ENCODE measurements at regions not wholly inside any gene's neighbourhood (a gene's known extent, or its start where the extent isn't known, plus 50 kb on each side); places are given as distances from the start of the nearest gene placed in this dataset.

- 55% methylated on average over 9 of the region's 9 CpGs for WGBS
- Histone ChIP-seq H3K9me3 (no peaks in the 10 kb centered on the region), H3K4me3 (no peak overlapping the region), H3K4me1 (no peaks in the 10 kb centered on the region), H3K36me3 (no peaks in the 10 kb centered on the region), H3K27ac (no peak overlapping the region), H3K27me3 (peaks cover under 1% of the 10 kb centered on the region)
- no peak for DNase-seq (ENCODE audit: low spot score in 2 of 2)
- no peak for TF ChIP-seq CTCF (IDR thresholded peaks at IDR 0.05)
- no peak for TF ChIP-seq POLR2AphosphoS5 (IDR thresholded peaks at IDR 0.05)
- no peak for TF ChIP-seq POLR2A (IDR thresholded peaks at IDR 0.05)
- no peak for TF ChIP-seq EP300 (IDR thresholded peaks at IDR 0.05)
These were observed 111.7 kb upstream of the BOD1 start for GRCh38 chr5:173727839-173728778.

GRCh38 chr5:173729079-173729765, 112.8 kb upstream of the BOD1 start:
- WGBS = 55% methylated on average over 8 of the region's 10 CpGs
- H3K9me3 ChIP-seq = no peaks in the 10 kb centered on the region
- H3K27me3 ChIP-seq = no peaks in the 10 kb centered on the region
- TF ChIP-seq POLR2AphosphoS5 (IDR thresholded peaks at IDR 0.05) (no peak), EP300 (IDR thresholded peaks at IDR 0.05) (no peak), POLR2A (IDR thresholded peaks at IDR 0.05) (no peak), CTCF (IDR thresholded peaks at IDR 0.05) (no peak)
- H3K4me1 ChIP-seq = no peaks in the 10 kb centered on the region
- H3K36me3 ChIP-seq = no peaks in the 10 kb centered on the region
- no peak for DNase-seq (ENCODE audit: low spot score in 2 of 2)
- no peak overlapping the region for H3K27ac ChIP-seq
- H3K4me3 ChIP-seq = no peak overlapping the region

- WGBS = 89% methylated on average over 14 of the region's 14 CpGs
- H3K9me3 ChIP-seq = no peaks in the 10 kb centered on the region
- H3K27ac ChIP-seq = no peak overlapping the region
- no peaks in the 10 kb centered on the region for H3K27me3 ChIP-seq
- DNase-seq (ENCODE audit: low spot score in 2 of 2) = no peak
- no peaks in the 10 kb centered on the region for H3K36me3 ChIP-seq
- H3K4me1 ChIP-seq = no peaks in the 10 kb centered on the region
- TF ChIP-seq EP300 (IDR thresholded peaks at IDR 0.05) = no peak
- no peak for TF ChIP-seq CTCF (IDR thresholded peaks at IDR 0.05)
- no peak for TF ChIP-seq POLR2AphosphoS5 (IDR thresholded peaks at IDR 0.05)
- no peak for TF ChIP-seq POLR2A (IDR thresholded peaks at IDR 0.05)
- H3K4me3 ChIP-seq = no peak overlapping the region
These were observed 114.3 kb upstream of the BOD1 start for GRCh38 chr5:173730632-173731298.

GRCh38 chr5:173733021-173733420, 116.6 kb upstream of the BOD1 start:
- DNase-seq (ENCODE audit: low spot score in 2 of 2) = no peak
- no peaks in the 10 kb centered on the region for H3K36me3 ChIP-seq
- 88% methylated on average over 5 of the region's 5 CpGs for WGBS

GRCh38 chr5:173733425-173733824, 117.0 kb upstream of the BOD1 start:
- 80% methylated on average over 8 of the region's 9 CpGs for WGBS
- Histone ChIP-seq H3K27ac (no peak overlapping the region), H3K27me3 (no peaks in the 10 kb centered on the region), H3K9me3 (no peaks in the 10 kb centered on the region), H3K4me3 (no peak overlapping the region), H3K36me3 (no peaks in the 10 kb centered on the region), H3K4me1 (no peaks in the 10 kb centered on the region)
- no peak for TF ChIP-seq EP300 (IDR thresholded peaks at IDR 0.05)
- no peak for TF ChIP-seq CTCF (IDR thresholded peaks at IDR 0.05)
- no peak for TF ChIP-seq POLR2AphosphoS5 (IDR thresholded peaks at IDR 0.05)
- no peak for TF ChIP-seq POLR2A (IDR thresholded peaks at IDR 0.05)
- no peak for DNase-seq (ENCODE audit: low spot score in 2 of 2)

More at GRCh38 chr5:173733021-173733420, 116.6 kb upstream of the BOD1 start:
- TF ChIP-seq POLR2AphosphoS5 (IDR thresholded peaks at IDR 0.05) (no peak), POLR2A (IDR thresholded peaks at IDR 0.05) (no peak)
- Histone ChIP-seq H3K27ac (no peak overlapping the region), H3K4me3 (no peak overlapping the region), H3K27me3 (no peaks in the 10 kb centered on the region), H3K4me1 (no peaks in the 10 kb centered on the region), H3K9me3 (no peaks in the 10 kb centered on the region)

Data from suprapubic skin (tissue), 4 donors.